NOMO-1 (cell line): ENCODE measurements at regions not wholly inside any gene's neighbourhood (a gene's known extent, or its start where the extent isn't known, plus 50 kb on each side); places are given as distances from the start of the nearest gene placed in this dataset.
"Not testable (repeated sequence)": the region's sequence is repeated elsewhere in the genome, so short reads cannot be mapped to it uniquely, and the experiment has no call there.

Source experiments
- DNase-seq, 2 experiments: peaks; one replicate each; lab custom pipeline; 2025; ENCODE audit not compliant: unreplicated experiment in 2 of 2; lab: John Stamatoyannopoulos, UW

DNA sequence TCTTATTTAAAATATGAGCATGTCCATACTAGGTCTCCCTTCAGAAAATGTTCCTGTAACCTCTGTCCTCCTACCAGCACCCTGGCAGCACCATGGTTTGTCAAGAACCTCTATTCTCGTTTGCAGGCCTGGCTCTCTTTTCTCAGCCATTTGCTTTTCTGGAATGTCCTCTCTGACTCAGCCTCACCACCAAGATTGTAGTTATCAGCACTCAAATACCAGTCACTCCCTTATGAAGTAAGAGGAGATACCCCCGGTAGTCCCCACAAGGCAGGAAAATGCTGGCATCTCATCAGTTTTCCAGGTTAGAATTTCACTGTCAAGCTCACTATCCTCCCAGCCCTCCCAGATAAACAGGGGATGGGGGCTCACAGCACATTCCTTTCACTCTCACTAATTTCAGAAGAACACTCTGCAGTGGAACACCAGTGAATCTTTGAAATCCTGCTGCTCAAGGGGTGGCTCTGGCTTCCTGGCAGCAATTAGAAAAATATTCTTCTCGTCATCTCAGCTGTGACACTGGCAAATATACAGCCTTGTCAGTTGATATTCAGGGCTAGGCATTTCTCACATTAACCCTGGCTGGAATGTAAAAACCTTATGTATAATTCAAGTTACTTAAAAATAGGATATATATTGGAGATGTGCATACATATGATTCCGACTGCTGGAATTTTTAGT lies 129.2 kb downstream of the TBX18 start:
- no peak for DNase-seq

DNA sequence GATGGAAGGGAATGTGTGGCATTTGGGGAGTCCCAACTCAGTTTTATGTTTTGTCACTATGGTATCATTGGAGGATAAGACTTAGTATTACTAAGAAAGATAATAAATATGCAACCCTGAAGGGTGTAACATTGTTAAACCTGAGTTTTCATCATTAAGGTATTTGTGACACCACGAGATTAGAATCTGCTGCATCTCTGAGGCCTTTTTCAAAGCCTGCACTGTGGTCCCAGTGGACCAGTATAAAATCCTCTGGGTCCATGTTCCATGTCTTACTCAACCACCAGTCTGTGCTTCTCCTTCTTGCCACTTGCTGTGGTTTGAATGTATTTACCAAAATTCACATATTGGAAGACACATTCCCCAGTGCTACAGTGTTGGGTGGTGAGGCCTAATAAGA lies 130.6 kb downstream of the TBX18 start:
- no peak for DNase-seq

DNA sequence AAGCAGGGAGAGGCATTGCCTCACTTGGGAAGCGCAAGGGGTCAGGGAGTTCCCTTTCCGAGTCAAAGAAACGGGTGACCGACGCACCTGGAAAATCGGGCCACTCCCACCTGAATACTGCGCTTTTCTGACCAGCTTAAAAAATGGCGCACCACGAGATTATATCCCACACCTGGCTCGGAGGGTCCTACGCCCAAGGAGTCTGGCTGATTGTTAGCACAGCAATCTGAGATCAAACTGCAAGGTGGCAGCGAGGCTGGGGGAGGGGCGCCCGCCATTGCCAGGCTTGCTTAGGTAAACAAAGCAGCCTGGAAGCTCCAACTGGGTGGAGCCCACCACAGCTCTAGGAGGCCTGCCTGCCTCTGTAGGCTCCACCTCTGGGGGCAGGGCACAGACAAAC lies 137.9 kb downstream of the TBX18 start:
- not testable (repeated sequence) for DNase-seq

DNA sequence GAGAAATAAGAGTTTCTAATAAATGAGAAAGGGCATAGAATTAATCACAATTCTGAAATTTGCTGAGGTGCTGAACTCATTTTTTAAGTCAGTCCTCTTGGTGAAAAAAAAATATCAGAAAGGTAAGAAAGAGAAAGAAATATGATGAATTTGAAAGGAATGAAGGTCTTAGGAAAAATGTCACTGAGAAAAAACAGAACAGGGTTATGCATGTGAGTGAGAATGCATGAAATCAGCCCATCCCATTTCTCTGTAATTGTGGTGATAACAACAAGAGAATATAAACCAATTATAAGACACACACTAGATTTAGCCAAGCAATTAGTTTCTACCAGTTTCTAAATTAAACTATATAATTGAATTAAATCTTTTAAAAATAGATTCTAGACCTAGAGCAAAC lies 138.9 kb downstream of the TBX18 start:
- no peak for DNase-seq

DNA sequence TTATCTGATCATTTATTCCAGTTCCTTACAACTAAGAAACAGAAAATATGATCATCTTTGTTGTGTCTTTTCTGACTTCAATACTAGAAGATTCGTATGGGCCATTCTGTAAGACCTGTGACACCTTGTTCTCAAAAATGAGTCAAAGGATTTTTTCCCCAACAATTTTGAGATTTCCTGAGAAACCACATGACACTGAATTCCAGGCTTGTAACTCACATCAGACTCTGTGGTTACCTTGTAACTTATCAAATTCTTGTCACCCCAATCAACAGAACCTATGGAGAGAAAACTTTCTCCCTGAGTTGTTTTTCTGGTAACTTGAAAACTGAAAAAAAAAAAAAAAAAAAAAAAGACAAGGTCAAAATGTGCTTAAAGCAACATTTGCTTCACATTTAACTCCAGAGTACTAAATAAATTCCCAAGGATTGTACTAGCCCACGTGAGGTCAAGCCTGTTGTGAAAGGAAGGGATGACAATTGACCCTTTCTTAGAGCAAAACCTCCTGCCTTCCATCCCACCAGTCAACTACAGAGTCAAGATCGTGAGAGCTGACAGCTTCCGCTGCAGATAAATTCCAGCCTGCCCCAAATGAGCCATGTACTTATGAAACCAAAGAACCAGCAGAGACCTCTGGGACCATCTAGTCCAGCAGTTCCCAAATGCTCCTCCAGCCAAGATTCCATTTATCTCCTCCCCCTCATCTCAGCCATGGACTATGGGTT lies 140.3 kb downstream of the TBX18 start:
- no peak for DNase-seq

DNA sequence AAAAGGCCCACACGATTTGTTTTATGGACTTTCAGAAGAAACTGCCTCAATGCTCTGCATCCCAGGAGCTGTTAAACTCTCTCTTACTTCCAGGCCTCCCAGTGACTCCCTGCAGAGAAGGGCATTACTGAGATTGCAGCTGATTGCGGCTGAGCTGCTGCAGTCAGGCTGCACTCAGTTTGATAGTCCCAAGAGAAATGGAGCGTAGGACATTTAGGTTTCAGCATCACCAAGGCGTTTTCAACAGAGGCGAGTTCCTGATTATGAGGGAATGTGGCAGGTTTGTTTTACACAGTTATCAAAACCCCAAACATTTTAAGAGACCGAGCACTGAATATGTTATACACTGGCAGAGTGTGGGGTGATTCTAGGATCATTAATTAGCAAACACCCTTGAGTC lies 145.6 kb downstream of the TBX18 start:
- no peak for DNase-seq

DNA sequence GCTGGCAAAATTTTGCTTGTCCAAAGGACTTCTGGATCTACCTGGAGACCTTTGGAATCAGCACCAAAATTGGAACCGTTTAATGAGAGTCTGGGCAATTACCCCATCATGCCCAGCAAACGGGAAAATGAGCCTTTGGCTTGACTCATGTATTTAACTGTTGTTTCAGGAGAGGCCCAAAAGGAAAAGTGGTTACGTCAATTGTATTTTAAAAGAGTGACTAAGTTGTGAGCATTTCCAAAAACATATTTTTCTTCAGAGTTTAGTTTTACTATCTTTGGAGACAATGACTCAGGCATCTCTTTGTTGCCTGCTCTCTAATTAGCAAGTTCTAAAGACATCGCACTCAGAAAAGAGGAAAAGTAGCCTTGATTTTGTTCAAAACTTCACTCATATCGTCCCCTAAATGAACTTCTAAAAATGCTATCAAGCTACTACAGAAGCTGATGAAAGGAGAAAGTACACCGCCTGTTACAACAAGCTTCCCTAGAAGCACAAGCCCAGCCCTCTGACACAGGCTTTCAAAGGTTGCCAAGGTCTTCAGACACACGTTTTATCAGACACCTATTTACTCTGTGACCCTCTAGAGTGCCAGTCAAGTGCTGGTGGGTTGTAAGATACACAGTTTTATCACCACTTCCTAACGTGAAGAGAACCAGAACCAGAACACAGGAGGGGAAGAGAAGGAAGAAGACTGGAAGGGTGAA lies 146.2 kb downstream of the TBX18 start:
- no peak for DNase-seq

DNA sequence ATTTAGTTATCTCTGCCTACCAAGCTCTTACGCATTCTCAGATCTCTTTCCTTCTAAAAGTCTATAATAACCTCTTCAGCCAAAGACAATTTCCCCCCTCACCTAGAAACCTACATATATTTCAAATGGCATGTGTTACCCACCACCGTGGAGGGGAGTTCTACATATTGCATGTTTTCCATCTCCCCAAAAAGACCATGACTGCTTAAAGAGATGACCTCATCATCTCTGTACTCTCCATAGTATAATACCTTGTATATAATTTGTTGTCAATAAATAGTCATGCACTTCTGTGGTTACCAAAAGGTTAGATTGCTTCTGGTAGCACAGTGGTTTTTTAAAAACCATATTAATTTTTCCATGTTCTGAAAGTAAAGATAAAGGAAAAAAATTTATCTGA lies 148.4 kb downstream of the TBX18 start:
- no peak for DNase-seq

DNA sequence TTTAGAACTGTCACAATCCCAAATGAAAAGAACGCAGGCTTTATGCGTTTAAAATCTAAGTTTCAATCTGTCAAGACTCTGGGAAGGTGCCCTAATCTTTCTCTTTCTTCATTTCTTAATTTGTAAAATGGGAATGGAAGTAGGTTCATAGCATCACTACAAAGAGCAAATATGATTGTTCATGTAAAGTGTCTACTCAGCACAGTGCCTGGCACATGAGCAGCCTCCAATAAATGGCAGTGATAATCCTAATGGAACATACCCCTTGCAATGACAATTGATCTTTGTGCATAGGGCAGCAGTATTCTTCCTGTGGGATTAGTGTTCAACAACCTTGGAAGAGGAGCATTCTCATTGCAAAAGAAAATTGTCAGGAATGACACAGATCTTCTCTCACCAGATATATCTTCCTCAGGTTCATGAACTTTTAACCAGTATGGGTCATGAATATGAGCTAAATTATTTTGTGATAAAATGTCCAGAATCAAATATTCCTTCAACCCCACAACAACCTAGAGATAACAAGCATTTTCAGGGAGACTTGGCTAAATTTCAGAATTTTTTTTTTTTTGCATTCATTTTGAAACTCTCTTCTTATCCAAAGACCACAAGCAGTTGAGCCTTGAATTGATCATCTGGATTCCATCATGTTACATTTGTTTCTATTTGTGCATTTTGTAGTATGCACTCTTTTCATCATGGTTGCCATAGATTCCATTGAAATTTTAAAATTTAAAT lies 149.1 kb downstream of the TBX18 start:
- DNase-seq, result no peak

DNA sequence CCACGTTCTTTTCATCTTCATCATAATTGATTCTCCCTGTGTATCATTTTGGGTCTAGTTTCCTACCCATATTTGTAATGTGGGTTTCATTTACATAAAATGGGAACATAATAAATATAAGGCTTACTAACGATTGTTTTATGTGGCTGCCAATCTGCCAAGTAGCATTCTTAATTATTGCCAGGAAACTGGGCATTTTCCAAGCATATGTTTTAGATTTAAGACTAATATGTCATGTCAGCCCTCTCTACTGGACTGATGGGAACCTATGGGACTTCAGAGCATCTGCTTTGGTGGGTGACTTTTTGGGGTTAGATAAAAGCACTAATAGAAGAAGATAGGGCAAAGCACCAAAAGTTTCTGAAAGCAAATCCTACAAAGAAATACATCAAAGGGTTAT lies 157.5 kb downstream of the TBX18 start:
- no peak for DNase-seq

DNA sequence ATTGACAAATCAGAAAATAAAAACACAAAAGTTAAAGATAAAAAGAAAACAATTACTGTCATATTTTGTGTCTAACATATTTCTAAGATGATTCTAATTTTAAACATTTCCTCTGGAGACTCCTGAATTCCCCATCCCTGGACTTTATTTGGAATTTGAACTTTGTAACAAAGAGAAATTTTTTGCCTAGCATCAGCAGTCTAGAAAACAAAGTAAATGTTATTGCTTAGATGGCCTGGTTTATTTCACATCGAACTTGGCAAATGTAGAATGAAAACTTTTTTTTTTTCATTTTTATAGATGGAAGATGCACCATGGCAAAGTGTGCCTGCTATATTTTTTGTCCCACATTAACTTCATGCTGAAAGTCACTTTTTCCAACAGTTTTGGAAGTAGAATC lies 159.1 kb downstream of the TBX18 start:
- DNase-seq, result no peak

DNA sequence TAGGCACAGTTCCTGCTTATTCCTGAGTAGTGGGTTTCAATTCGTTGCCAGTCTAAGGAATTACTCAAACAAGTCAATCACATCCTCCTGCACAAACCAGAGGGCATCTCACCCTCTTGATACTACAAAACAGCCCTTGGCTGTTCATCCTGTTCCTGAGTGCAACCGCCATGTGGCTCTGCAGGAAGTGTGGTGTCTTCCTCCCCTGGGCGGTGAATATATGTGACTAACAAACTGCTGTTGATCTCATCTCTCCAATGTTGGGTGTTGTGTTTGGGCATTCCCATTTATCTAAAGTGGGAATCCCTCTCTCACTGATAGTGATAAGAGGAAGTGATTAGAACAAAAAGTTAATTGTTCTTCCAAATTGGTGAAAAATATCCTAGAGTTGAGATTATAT lies 163.0 kb downstream of the TBX18 start:
- no peak for DNase-seq

DNA sequence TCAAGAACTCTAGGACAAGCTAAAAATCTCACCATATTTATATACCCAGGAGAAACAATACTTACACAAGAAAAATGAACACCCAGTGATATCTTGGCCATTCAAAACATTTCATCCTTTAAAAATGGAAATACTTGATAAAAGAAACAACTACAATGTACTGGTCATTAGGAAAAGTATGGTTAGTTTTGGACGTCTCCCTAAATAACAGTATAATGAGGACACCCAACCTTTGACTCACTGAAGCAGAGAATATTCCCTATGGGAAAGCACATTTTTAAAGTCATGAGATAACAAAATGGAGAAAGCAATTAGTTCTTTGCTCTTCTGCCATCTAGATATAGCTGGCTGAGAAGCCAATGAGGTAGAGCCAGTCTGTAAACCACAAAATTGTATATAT lies 164.4 kb downstream of the TBX18 start:
- DNase-seq, result no peak

DNA sequence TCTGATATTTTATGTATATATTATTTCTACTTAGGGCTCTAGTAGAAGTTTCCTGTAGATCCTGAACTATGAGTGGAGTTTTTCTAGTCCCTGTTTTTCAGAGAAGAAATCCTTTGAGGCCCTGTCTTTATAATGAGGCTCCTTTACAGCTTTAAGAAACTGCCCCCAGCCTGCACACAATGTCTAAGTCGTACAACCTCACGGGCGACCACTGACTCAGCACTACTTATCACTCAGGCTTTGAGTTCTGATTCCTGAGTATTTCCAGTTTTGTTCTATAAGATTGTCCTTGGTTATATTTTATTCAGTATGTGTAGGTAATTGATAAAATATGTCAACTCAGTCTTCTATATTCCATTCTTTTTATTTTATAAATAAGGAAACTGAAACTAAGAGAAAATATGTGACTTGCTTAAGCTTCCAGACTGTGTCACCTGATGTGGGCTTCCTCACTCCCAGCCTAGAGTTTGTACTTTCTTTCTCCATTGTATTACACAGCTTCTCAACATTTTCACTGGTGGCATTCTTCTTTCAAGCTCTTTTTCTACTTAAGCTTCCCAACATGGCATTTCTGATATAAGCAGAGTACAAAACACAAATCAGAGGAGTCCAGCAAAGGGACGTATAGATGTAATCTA lies 167.0 kb downstream of the TBX18 start:
- no peak for DNase-seq

DNA sequence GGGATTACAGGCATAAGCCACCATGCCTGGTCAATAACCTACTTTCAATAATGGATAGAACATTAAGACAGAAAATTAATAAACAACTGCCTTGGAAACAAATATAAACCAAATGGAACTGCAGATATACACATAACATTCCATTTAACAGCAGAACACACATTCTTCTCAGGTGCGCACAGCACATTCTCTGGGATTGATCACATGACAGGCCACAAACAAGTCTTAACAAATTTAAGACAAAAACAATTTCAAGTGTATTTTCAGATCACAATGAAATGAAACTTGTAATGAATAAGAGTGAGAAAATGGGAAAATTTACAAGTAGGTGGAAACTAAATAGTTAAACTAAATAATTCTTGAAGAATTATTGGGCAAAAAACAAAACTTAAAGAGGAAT lies 167.9 kb downstream of the TBX18 start:
- no peak for DNase-seq

DNA sequence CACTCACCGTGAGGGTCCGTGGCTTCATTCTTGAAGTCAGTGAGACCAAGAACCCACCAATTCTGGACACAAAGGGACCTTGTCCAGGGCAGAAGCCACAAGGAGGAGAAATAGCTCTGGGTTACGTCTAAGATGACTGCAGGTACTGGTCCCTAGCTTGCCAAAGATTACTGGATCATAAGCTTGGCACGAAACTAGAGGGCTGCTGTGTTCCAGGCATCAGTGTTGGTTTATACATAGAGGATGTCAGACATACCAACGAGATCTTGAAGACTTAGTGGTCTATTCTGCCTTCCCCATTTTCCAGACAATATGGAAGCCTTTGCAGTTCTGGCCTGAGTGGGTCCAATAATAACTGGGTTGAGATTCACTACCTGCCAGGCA lies 175.7 kb downstream of the TBX18 start:
- no peak for DNase-seq

DNA sequence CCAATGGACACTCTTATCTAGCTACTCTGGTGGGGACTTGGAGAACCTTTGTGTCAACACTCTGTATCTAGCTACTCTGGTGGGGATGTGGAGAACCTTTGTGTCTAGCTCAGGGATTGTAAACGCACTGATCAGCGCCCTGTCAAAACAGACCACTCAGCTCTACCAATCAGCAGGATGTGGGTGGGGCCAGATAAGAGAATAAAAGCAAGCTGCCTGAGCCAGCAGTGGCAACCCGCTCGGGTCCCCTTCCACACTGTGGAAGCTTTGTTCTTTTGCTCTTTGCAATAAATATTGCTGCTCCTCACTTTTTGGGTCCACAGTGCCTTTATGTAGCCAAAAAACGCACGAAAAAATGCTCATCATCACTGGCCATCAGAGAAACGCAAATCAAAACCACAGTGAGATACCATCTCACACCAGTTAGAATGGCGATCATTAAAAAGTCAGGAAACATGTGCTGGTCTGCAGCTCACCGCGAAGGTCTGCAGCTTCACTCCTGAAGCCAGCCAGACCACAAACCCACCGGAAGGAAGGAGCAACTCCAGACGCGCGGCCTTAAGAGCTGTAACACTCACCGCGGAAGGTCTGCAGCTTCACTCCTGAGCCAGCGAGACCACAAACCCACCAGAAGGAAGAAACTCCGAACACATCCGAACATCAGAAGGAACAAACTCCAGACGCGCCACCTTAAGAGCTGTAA lies 176.3 kb downstream of the TBX18 start:
- DNase-seq, result peak; percentile 73 to 79

DNA sequence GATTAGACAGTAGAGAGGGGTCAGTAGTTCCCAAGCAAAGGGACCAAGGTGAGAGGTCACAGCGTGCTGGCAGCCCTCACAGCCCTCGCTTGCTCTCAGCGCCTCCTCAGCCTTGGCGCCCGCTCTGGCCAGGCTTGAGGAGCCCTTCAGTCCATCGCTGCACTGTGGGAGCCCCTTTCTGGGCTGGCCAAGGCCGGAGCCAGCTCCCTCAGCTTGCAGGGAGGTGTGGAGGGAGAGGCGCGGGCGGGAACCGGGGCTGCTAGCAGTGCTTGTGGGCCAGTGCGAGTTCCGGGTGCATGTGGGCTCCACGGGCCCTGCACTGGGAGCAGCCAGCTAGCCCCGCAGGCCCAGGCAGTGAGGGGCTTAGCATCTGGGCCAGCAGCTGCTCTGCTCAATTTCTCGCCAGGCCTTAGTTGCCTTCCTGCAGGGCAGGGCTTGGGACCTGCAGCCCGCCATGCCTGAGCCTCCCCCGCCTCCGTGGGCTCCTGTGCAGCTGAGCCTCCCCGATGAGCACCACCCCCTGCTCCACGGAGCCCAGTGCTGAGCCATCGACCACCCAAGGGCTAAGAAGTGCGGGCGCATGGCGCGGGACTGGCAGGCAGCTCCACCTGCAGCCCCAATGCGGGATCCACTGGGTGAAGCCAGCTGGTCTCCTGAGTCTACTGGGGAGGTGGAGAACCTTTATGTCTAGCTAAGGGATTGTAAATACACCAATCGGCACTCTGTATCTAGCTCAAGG lies 177.0 kb downstream of the TBX18 start:
- DNase-seq, result not testable (repeated sequence)

DNA sequence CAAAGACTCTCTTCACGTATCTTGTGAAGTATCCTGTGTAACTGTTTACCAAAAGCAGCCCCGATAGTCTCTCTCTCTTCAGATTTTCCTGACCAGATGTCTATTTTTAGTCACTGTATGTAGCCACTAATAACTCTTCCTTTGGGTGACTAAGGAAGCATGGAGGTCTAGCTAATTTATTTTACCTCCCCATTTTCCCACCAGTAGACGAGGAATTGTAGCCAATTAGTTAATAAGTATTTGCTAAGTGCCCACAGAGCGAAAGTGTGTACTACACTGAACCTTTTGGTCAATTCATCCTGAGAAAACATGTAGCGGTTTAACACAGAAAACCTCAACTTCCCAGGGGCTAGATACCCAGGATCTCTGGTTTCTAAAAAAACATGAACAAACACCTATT lies 180.6 kb downstream of the TBX18 start:
- no peak for DNase-seq

DNA sequence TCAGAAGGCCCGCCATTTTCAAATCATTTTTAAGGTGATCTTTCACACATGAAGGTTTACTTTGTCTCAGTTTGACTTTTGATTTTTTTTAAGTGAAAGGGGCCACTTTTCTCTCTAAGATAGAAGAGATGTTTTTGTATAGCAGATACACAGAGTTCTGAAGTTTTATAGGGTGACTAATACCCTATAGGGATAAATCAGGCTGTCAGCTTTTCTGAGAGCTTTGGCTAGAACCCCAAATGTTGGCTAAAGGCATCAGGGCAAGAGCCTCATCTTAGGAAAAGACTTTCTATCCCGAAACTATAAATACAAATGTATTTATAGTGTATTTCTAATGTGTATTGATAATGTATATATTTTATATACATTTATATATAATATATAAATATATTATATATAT lies 181.4 kb downstream of the TBX18 start:
- DNase-seq, result no peak
